CD8-positive, alpha-beta memory T cell (primary cell): ENCODE measurements at regions not wholly inside any gene's neighbourhood (a gene's known extent, or its start where the extent isn't known, plus 50 kb on each side); places are given as distances from the start of the nearest gene placed in this dataset.
"Not testable (repeated sequence)": the region's sequence is repeated elsewhere in the genome, so short reads cannot be mapped to it uniquely, and the experiment has no call there.

Experiments
- CTCF ChIA-PET: fragments of 350-600 bp; sonication (Branson Sonifier 250); formaldehyde crosslinking; loops from one replicate; lab custom pipeline; 2021; ENCODE audit warnings: antibody characterized with exemption; lab: Charles Lee
- POLR2A ChIA-PET: fragments of 350-600 bp; sonication (Branson Sonifier 250); formaldehyde crosslinking; loops from one replicate; lab custom pipeline; 2021; ENCODE audit warnings: antibody characterized with exemption; lab: Charles Lee
- DNase-seq, 5 donors: peaks; one replicate each; pipeline versions ENCODE4 v3.0.0 to v3.0.0-alpha.2; 2020 to 2022; ENCODE audit warnings: mixed read lengths in 1 of 5
- H3K27ac ChIP-seq: one replicate; pipeline ENCODE4 v1.7.0; 2013; ENCODE audit warnings: low read depth, mild to moderate bottlenecking, low read length, moderate library complexity
- H3K27me3 ChIP-seq: 2 replicates; pipeline ENCODE4 v1.7.0; 2013; ENCODE audit warnings: low read length, mild to moderate bottlenecking; ENCODE audit not compliant: insufficient read depth, poor library complexity, severe bottlenecking
- H3K36me3 ChIP-seq: 2 replicates; pipeline ENCODE4 v1.7.0; 2013; ENCODE audit warnings: mild to moderate bottlenecking, low read length, moderate library complexity; ENCODE audit not compliant: insufficient read depth
- H3K4me1 ChIP-seq: 2 replicates; pipeline ENCODE4 v1.7.0; 2013; ENCODE audit warnings: mild to moderate bottlenecking, low read length, moderate library complexity; ENCODE audit not compliant: insufficient read depth
- H3K4me3 ChIP-seq: 2 replicates; pipeline ENCODE4 v1.7.0; 2013; ENCODE audit warnings: mild to moderate bottlenecking, low read length
- H3K9me3 ChIP-seq: 2 replicates; pipeline ENCODE4 v1.7.0; 2013; ENCODE audit warnings: mild to moderate bottlenecking, low read length
- H3K27ac Mint-ChIP-seq, 8 donors: one replicate each; pipeline ENCODE4 v1.8.0; 2020 to 2021; ENCODE audit warnings: mixed read lengths in 8 of 8, mild to moderate bottlenecking in 6 of 8, inconsistent platforms in 3 of 8, moderate library complexity in 3 of 8
- H3K27me3 Mint-ChIP-seq, 2 donors: one replicate each; pipeline ENCODE4 v1.8.0; 2020 to 2021; ENCODE audit warnings: mixed read lengths in 2 of 2, mild to moderate bottlenecking in 1 of 2, moderate library complexity in 1 of 2
- H3K36me3 Mint-ChIP-seq, 3 donors: one replicate each; pipeline ENCODE4 v1.8.0; 2020 to 2021; ENCODE audit warnings: mixed read lengths in 3 of 3, inconsistent platforms in 1 of 3, mild to moderate bottlenecking in 1 of 3
- H3K4me1 Mint-ChIP-seq, 3 donors: one replicate each; pipeline ENCODE4 v1.8.0; 2020 to 2021; ENCODE audit warnings: mixed read lengths in 3 of 3, inconsistent platforms in 1 of 3, mild to moderate bottlenecking in 1 of 3
- H3K4me3 Mint-ChIP-seq, 7 donors: one replicate each; pipeline ENCODE4 v1.8.0; 2020 to 2021; ENCODE audit warnings: mixed read lengths in 7 of 7, mild to moderate bottlenecking in 6 of 7, moderate library complexity in 4 of 7, inconsistent platforms in 2 of 7
- H3K9me3 Mint-ChIP-seq, 5 donors: one replicate each; pipeline ENCODE4 v1.8.0; 2020 to 2022; ENCODE audit warnings: mixed read lengths in 5 of 5, mild to moderate bottlenecking in 3 of 5, moderate library complexity in 2 of 5, inconsistent platforms in 1 of 5

- Histone ChIP-seq H3K36me3 (no peaks in the 10 kb centered on the region), H3K9me3 (no peaks in the 10 kb centered on the region), H3K4me3 (no peak overlapping the region), H3K4me1 (no peaks in the 10 kb centered on the region), H3K27ac (no peak overlapping the region), H3K27me3 (no peaks in the 10 kb centered on the region)
- CTCF ChIA-PET, result no interaction called here
- no peak overlapping the region for H3K27ac Mint-ChIP-seq
- peaks cover 1 to 19% (median 8%) of the 10 kb centered on the region in 5 donors for H3K9me3 Mint-ChIP-seq
- no peaks in the 10 kb centered on the region for H3K36me3 Mint-ChIP-seq
- POLR2A ChIA-PET, result no interaction called here
- DNase-seq, result no peak
- H3K4me1 Mint-ChIP-seq, result no peaks in the 10 kb centered on the region
- H3K27me3 Mint-ChIP-seq, result no peaks in the 10 kb centered on the region
- no peak overlapping the region for H3K4me3 Mint-ChIP-seq
Observed at GRCh38 chr5:125897089-125897488, 526.1 kb upstream of the GRAMD2B start.

- Mint-ChIP-seq H3K27ac (no peak overlapping the region), H3K9me3 (peaks cover 1 to 26% (median 8%) of the 10 kb centered on the region in 5 donors), H3K4me1 (no peaks in the 10 kb centered on the region), H3K27me3 (no peaks in the 10 kb centered on the region), H3K36me3 (no peaks in the 10 kb centered on the region), H3K4me3 (no peak overlapping the region)
- ChIA-PET POLR2A (no interaction called here), CTCF (no interaction called here)
- Histone ChIP-seq H3K4me1 (no peaks in the 10 kb centered on the region), H3K4me3 (no peak overlapping the region), H3K27ac (no peak overlapping the region), H3K9me3 (no peaks in the 10 kb centered on the region), H3K36me3 (no peaks in the 10 kb centered on the region), H3K27me3 (no peaks in the 10 kb centered on the region)
- no peak for DNase-seq
Observed at GRCh38 chr5:125898851-125899405, 524.3 kb upstream of the GRAMD2B start.

GRCh38 chr5:125912028-125912427, 511.2 kb upstream of the GRAMD2B start:
- H3K4me3 ChIP-seq, result no peak overlapping the region
- Mint-ChIP-seq H3K36me3 (no peaks in the 10 kb centered on the region), H3K4me1 (no peaks in the 10 kb centered on the region), H3K9me3 (peaks cover 10 to 69% (median 27%) of the 10 kb centered on the region in 5 donors), H3K27me3 (peaks cover 0 to 3% of the 10 kb centered on the region in 2 donors), H3K4me3 (no peak overlapping the region), H3K27ac (no peak overlapping the region)
- ChIA-PET CTCF (no interaction called here), POLR2A (no interaction called here)
- no peak overlapping the region for H3K27ac ChIP-seq
- H3K27me3 ChIP-seq, result no peaks in the 10 kb centered on the region
- H3K9me3 ChIP-seq, result no peaks in the 10 kb centered on the region
- H3K4me1 ChIP-seq, result no peaks in the 10 kb centered on the region
- no peak for DNase-seq
- H3K36me3 ChIP-seq, result no peaks in the 10 kb centered on the region

- POLR2A ChIA-PET, result no interaction called here
- Mint-ChIP-seq H3K4me1 (no peaks in the 10 kb centered on the region), H3K27me3 (peaks cover 0 to 3% of the 10 kb centered on the region in 2 donors), H3K9me3 (peaks cover 8 to 63% (median 29%) of the 10 kb centered on the region in 5 donors), H3K4me3 (no peak overlapping the region), H3K27ac (no peak overlapping the region), H3K36me3 (no peaks in the 10 kb centered on the region)
- Histone ChIP-seq H3K9me3 (no peaks in the 10 kb centered on the region), H3K4me3 (no peak overlapping the region), H3K4me1 (no peaks in the 10 kb centered on the region), H3K36me3 (no peaks in the 10 kb centered on the region), H3K27ac (no peak overlapping the region), H3K27me3 (no peaks in the 10 kb centered on the region)
- DNase-seq, result no peak
- CTCF ChIA-PET, result no interaction called here
Observed at GRCh38 chr5:125913200-125913599, 510.0 kb upstream of the GRAMD2B start.

- no peak overlapping the region for H3K4me3 Mint-ChIP-seq
- no peaks in the 10 kb centered on the region for H3K4me1 Mint-ChIP-seq
- Histone ChIP-seq H3K4me3 (no peak overlapping the region), H3K36me3 (no peaks in the 10 kb centered on the region), H3K4me1 (no peaks in the 10 kb centered on the region), H3K27me3 (no peaks in the 10 kb centered on the region), H3K9me3 (no peaks in the 10 kb centered on the region), H3K27ac (no peak overlapping the region)
- no peaks in the 10 kb centered on the region for H3K36me3 Mint-ChIP-seq
- no peak for DNase-seq
- no peak overlapping the region for H3K27ac Mint-ChIP-seq
- ChIA-PET CTCF (no interaction called here), POLR2A (no interaction called here)
- peaks cover 5 to 51% (median 29%) of the 10 kb centered on the region in 5 donors for H3K9me3 Mint-ChIP-seq
- peaks cover 0 to 3% of the 10 kb centered on the region in 2 donors for H3K27me3 Mint-ChIP-seq
Observed at GRCh38 chr5:125914471-125914870, 508.7 kb upstream of the GRAMD2B start.

- H3K27me3 ChIP-seq, H3K36me3 Mint-ChIP-seq, H3K4me1 Mint-ChIP-seq, H3K36me3 ChIP-seq, CTCF ChIA-PET, DNase-seq, H3K4me1 ChIP-seq, H3K4me3 Mint-ChIP-seq, H3K27me3 Mint-ChIP-seq, H3K27ac Mint-ChIP-seq, POLR2A ChIA-PET, H3K4me3 ChIP-seq, H3K27ac ChIP-seq, H3K9me3 ChIP-seq: not testable (repeated sequence)
- H3K9me3 Mint-ChIP-seq, result peaks cover 4 to 12% (median 10%) of the 10 kb centered on the region in 5 donors
Observed at GRCh38 chr5:125923958-125924357, 499.3 kb upstream of the GRAMD2B start.

- no peaks in the 10 kb centered on the region for H3K4me1 ChIP-seq
- Mint-ChIP-seq H3K36me3 (no peaks in the 10 kb centered on the region), H3K4me1 (no peaks in the 10 kb centered on the region), H3K4me3 (no peak overlapping the region), H3K27ac (no peak overlapping the region), H3K27me3 (peaks cover 0 to 1% of the 10 kb centered on the region in 2 donors), H3K9me3 (peaks cover 4 to 15% (median 10%) of the 10 kb centered on the region in 5 donors)
- no peaks in the 10 kb centered on the region for H3K36me3 ChIP-seq
- ChIA-PET POLR2A (no interaction called here), CTCF (no interaction called here)
- no peaks in the 10 kb centered on the region for H3K9me3 ChIP-seq
- no peak overlapping the region for H3K27ac ChIP-seq
- no peak overlapping the region for H3K4me3 ChIP-seq
- no peaks in the 10 kb centered on the region for H3K27me3 ChIP-seq
- no peak for DNase-seq
Observed at GRCh38 chr5:125926172-125926571, 497.0 kb upstream of the GRAMD2B start.

GRCh38 chr5:125928663-125929062, 494.5 kb upstream of the GRAMD2B start:
- H3K4me1 ChIP-seq, result no peaks in the 10 kb centered on the region

More at GRCh38 chr5:125928663-125929062, 494.5 kb upstream of the GRAMD2B start:
- Mint-ChIP-seq H3K4me1 (no peaks in the 10 kb centered on the region), H3K27ac (no peak overlapping the region), H3K36me3 (no peaks in the 10 kb centered on the region), H3K4me3 (no peak overlapping the region), H3K9me3 (peaks cover 6 to 16% (median 11%) of the 10 kb centered on the region in 5 donors), H3K27me3 (peaks cover 0 to 1% of the 10 kb centered on the region in 2 donors)
- H3K27me3 ChIP-seq, result no peaks in the 10 kb centered on the region
- ChIA-PET CTCF (no interaction called here), POLR2A (no interaction called here)
- DNase-seq, result no peak
- no peak overlapping the region for H3K27ac ChIP-seq
- no peaks in the 10 kb centered on the region for H3K9me3 ChIP-seq
- no peak overlapping the region for H3K4me3 ChIP-seq
- no peaks in the 10 kb centered on the region for H3K36me3 ChIP-seq
